ENCODE measurements at regions not wholly inside any gene's neighbourhood (a gene's known extent, or its start where the extent isn't known, plus 50 kb on each side); places are given as distances from the start of the nearest gene placed in this dataset.

GRCh38 chr13:112231451-112232083, 144.6 kb upstream of the SPACA7 start (continued):
- TF ChIP-seq ETS1 (IDR thresholded peaks at IDR 0.05) (no peak), STAT1 (IDR thresholded peaks at IDR 0.05; ENCODE audit: unreplicated experiment) (no peak), EZH2phosphoT487 (IDR thresholded peaks at IDR 0.05; ENCODE audit: unreplicated experiment) (no peak), ZNF331 (CRISPR knock-in tag; IDR thresholded peaks at IDR 0.05; ENCODE audit: low read depth) (no peak), JUNB (IDR thresholded peaks at IDR 0.05; ENCODE audit: unreplicated experiment) (no peak), NANOG (IDR thresholded peaks at IDR 0.05; ENCODE audit: borderline replicate concordance) (no peak)
- TF ChIP-seq, protein P1, sequence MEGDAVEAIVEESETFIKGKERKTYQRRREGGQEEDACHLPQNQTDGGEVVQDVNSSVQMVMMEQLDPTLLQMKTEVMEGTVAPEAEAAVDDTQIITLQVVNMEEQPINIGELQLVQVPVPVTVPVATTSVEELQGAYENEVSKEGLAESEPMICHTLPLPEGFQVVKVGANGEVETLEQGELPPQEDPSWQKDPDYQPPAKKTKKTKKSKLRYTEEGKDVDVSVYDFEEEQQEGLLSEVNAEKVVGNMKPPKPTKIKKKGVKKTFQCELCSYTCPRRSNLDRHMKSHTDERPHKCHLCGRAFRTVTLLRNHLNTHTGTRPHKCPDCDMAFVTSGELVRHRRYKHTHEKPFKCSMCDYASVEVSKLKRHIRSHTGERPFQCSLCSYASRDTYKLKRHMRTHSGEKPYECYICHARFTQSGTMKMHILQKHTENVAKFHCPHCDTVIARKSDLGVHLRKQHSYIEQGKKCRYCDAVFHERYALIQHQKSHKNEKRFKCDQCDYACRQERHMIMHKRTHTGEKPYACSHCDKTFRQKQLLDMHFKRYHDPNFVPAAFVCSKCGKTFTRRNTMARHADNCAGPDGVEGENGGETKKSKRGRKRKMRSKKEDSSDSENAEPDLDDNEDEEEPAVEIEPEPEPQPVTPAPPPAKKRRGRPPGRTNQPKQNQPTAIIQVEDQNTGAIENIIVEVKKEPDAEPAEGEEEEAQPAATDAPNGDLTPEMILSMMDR (conservative IDR thresholded peaks at IDR 0.05; ENCODE audit: low read depth in 2 of 2) = no peak

DNA sequence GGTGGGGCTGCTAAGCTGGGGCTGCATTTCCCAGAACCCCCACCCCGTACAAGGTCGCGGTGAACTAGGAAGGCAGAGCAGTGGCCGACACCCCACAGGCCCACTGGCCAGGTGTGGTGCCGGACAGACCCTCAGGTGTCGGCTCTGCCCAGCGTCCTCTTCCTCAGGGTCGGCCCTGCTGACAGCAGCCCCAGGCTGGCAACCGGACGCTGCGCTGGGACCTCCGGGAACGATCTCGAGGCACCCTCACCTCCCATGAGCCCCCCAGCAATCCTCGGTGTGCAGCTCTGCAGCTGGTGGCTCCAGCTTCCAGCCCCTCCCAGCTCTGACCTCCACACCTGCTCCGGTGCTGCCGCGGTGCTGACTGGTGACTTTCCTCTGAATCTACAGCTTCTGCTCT, 142.9 kb upstream of the SPACA7 start:
- Mint-ChIP-seq H3K27me3 (ENCODE audit: insufficient read depth, low read depth, poor library complexity) (peaks cover 9% of the 10 kb centered on the region), H3K4me1 (peaks cover 7% of the 10 kb centered on the region; the same call in 1 of the 3 replicates), H3K27ac (no peak overlapping the region), H3K36me3 (ENCODE audit: low read depth) (peaks cover 8% of the 10 kb centered on the region; the same call in 2 of the 3 replicates), H3K9me3 (peaks cover 8% of the 10 kb centered on the region), H3K4me3 (no peak overlapping the region)
- Histone ChIP-seq H3K79me2 (replicated peaks; ENCODE audit: insufficient read depth) (no peaks in the 10 kb centered on the region), H3K27ac (ENCODE audit: low read depth) (no peak overlapping the region), H3K4me2 (no peak overlapping the region), H3F3A (replicated peaks; ENCODE audit: low read depth) (no peaks in the 10 kb centered on the region), H3K27me3 (ENCODE audit: insufficient read depth) (no peaks in the 10 kb centered on the region), H3K4me3 (no peak overlapping the region), H3K9me2 (ENCODE audit: insufficient read depth) (0 out of 2 replicates have a peak, but pooled peaks cover 3% of the 10 kb centered on the region), H4K20me1 (replicated peaks; ENCODE audit: insufficient read depth) (no peaks in the 10 kb centered on the region), H3K36me3 (ENCODE audit: insufficient read depth) (no peaks in the 10 kb centered on the region), H3K4me1 (ENCODE audit: insufficient read depth) (no peaks in the 10 kb centered on the region), H2AFZ (no peak overlapping the region)
- DNase-seq (ENCODE audit: low spot score) (no peak), ATAC-seq (no peak)
- TF ChIP-seq ZNF114 (CRISPR knock-in tag; IDR thresholded peaks at IDR 0.05) = no peak
- no peak for TF ChIP-seq POLR2AphosphoS5 (IDR thresholded peaks at IDR 0.05; ENCODE audit: low read depth)

DNA sequence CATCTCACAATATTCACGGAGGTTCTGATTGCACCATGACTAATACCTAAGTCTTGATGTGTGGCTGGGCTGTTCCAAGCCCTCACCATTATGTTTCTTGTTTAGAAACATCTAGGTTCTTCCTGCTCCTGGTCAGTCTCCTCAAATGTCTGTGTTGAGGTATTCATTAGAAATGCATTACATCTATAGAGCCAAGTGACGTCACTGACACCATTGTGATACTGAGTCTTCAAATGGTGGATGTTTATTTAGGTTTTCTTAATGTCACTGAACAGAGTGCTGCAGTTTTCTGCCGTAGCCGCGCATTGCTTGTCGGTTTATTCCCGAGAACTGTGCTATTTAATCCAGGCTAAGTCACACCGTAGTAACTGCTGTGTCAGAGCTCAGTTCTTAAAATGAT, 142.4 kb upstream of the SPACA7 start:
- H2AFZ ChIP-seq = no peak overlapping the region
- no peak overlapping the region for H3K4me2 ChIP-seq
- Mint-ChIP-seq H3K27me3 (ENCODE audit: insufficient read depth, low read depth, poor library complexity) (peaks cover 9% of the 10 kb centered on the region), H3K4me1 (peaks cover 7% of the 10 kb centered on the region; the same call in 1 of the 3 replicates), H3K9me3 (peaks cover 8% of the 10 kb centered on the region), H3K27ac (no peak overlapping the region), H3K4me3 (no peak overlapping the region), H3K36me3 (ENCODE audit: low read depth) (peaks cover 8% of the 10 kb centered on the region; the same call in 2 of the 3 replicates)
- DNase-seq (ENCODE audit: low spot score) (no peak), ATAC-seq (no peak)
- no peaks in the 10 kb centered on the region for H3K36me3 ChIP-seq (ENCODE audit: insufficient read depth)
- no peak overlapping the region for H3K27ac ChIP-seq (ENCODE audit: low read depth)
- no peaks in the 10 kb centered on the region for H4K20me1 ChIP-seq (replicated peaks; ENCODE audit: insufficient read depth)
- H3K9me2 ChIP-seq (ENCODE audit: insufficient read depth) = 0 out of 2 replicates have a peak, but pooled peaks cover 3% of the 10 kb centered on the region
- H3K4me1 ChIP-seq (ENCODE audit: insufficient read depth) = no peaks in the 10 kb centered on the region
- H3K79me2 ChIP-seq (replicated peaks; ENCODE audit: insufficient read depth) = no peaks in the 10 kb centered on the region
- no peaks in the 10 kb centered on the region for H3F3A ChIP-seq (replicated peaks; ENCODE audit: low read depth)
- H3K4me3 ChIP-seq = no peak overlapping the region
- no peaks in the 10 kb centered on the region for H3K27me3 ChIP-seq (ENCODE audit: insufficient read depth)
- TF ChIP-seq, protein P1 (conservative IDR thresholded peaks at IDR 0.05; ENCODE audit: low read depth in 2 of 2) = no peak
- TF ChIP-seq REST (IDR thresholded peaks at IDR 0.05; ENCODE audit: unreplicated experiment) = no peak
- TF ChIP-seq JUNB (IDR thresholded peaks at IDR 0.05; ENCODE audit: unreplicated experiment) = no peak
- no peak for TF ChIP-seq ETS1 (IDR thresholded peaks at IDR 0.05)
- no peak for TF ChIP-seq ZNF114 (CRISPR knock-in tag; IDR thresholded peaks at IDR 0.05)
- no peak for TF ChIP-seq EZH2phosphoT487 (IDR thresholded peaks at IDR 0.05; ENCODE audit: unreplicated experiment)
- no peak for TF ChIP-seq ZNF331 (CRISPR knock-in tag; IDR thresholded peaks at IDR 0.05; ENCODE audit: low read depth)
- TF ChIP-seq EZH2 (IDR thresholded peaks at IDR 0.05; ENCODE audit: low read depth, unreplicated experiment) = no peak
- no peak for TF ChIP-seq POLR2AphosphoS5 (IDR thresholded peaks at IDR 0.05; ENCODE audit: low read depth)

Data from GM23338 (cell line).